CD4-positive, alpha-beta T cell treated with Interleukin-15 for 1 hour (primary cell): ENCODE measurements at regions not wholly inside any gene's neighbourhood (a gene's known extent, or its start where the extent isn't known, plus 50 kb on each side); places are given as distances from the start of the nearest gene placed in this dataset.

Source experiments
- DNase-seq: peaks from one replicate; pipeline ENCODE4 v3.0.0-alpha.2; 2020

GRCh38 chr10:94194256-94194655, 168.5 kb downstream of the NOC3L start:
- no peak for DNase-seq

DNA sequence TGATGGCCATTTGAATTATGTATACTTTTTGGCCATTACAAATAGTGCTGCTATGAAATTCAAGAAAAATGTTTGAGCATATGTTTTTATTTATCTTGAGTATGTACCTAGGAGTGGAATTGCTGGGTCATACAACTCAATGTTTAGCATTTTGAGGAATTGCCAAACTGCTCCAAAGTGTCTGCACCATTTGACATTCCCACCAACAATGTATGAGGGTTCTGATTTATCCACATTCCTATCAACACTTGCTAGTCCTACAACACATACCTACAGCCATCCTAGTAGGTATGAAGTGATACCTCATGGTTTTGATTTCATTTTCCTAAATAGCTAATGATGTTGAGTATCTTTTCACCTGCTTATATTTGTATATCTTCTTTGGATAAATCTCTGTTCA, 165.5 kb downstream of the NOC3L start:
- DNase-seq, result no peak

GRCh38 chr10:94198324-94198723, 164.4 kb downstream of the NOC3L start:
- no peak for DNase-seq

DNA sequence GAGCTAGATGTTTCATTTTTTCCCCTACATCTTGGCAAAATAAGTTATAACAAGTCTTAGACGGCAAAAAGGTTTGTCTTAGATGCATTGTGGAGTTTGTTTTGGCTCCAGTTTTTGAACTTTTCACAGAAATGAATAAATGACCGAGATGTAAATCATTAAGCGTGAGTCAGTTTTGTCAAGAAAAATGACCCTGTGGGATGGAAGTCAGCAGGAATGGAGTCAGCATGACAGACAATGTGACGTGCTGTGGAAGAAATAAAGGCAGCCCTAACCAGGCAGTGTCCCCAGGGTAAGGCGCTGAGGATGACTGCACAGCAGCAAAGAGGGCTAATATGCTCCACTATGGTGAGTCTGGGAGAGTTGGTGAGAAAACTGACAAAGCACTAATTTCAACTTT, 163.2 kb downstream of the NOC3L start:
- no peak for DNase-seq

DNA sequence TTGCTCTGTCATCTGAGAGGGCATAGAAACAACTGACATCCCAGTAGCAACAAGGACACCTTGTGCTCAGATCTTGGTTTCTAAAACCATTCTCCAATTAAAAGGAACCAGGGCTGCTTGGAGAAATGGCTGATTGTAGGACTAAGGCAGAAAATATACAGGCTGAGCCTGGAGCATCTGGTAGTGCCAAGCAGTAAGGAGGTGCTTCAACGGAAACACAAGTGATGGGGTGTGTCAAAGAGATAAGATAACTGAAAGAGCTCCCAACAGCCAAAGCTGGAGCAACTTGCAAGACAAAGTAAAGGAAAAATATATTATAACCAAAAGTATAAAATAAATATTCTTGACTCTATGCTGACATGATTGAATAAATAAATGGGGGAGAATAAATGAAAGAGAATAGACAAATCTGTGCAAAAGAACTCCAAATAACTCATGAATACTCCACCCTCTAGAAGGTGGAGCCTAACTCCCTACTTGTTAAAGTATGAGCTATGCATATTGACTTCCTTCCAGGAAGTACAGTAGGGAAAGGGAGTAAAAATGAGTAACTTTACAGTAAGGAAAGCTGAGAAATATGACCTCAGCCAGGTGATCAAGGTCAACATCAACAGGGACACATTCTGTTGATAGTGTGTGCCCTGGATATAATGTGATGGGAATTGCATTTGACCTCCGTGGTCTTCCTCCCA, 162.4 kb downstream of the NOC3L start:
- DNase-seq, result no peak

DNA sequence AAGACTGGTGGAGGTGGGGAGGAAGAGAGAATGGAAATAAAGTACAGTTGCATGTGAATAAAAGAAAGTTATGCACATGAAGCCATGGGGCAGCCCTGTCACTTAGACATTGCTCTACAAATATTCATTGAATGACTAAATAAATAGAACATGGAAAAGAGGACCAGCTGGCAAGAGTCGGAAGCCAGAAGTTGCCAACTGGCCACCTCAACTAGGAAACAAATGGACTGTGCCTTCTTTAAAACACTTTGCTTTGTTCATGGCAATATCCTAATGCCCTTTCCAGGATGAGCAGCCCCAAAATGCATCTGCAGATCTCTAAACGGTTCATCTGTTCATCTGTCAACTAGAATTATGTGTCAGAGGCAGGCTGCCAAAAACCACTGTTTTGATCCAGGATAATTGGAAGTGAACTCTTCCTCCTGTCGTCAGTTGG, 157.3 kb downstream of the NOC3L start:
- no peak for DNase-seq

DNA sequence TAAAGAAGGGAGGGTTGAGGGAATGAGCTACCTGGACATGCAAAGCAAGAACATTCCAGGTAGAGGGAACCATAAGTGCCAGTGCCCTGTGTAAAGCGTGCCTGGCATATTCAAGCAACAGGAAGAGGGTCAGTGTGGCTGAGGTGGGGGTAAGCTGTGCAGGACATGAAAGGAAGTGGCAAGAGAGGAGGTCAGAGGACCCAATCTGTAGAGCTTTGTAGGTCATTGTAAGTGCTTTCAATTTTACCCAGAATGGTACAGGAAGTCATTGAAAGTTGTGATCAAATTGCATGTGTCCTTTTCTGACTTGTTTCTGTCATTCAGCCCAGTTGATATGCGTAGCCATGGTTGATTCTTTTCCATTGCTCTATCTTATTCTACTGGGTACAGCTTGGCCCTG, 156.6 kb downstream of the NOC3L start:
- no peak for DNase-seq

DNA sequence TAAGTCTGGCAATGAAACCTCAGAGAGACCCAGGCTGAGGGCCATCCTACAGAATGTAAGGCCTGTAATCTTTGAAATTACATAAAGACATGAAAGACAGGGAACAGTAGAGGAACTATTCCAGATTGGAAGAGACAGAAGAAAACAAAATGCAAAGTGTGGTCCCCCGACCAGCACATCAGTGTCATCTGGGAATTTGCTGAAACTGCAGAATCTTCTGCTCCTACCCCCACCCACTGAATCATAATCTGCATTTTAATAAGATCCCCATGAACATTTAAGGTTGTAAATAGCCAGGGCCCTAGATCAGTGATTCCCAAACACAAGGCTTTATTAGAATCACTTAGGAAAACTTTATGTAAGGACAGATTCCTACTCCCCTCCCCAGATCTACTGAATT, 154.4 kb downstream of the NOC3L start:
- DNase-seq, result no peak

GRCh38 chr10:94210440-94211168, 152.1 kb downstream of the NOC3L start:
- DNase-seq, result no peak

- DNase-seq, result no peak
Measured at GRCh38 chr10:94211169-94211510, 151.6 kb downstream of the NOC3L start.

GRCh38 chr10:94213001-94213530, 149.7 kb downstream of the NOC3L start:
- no peak for DNase-seq

GRCh38 chr10:94213980-94214379, 148.8 kb downstream of the NOC3L start:
- no peak for DNase-seq

DNA sequence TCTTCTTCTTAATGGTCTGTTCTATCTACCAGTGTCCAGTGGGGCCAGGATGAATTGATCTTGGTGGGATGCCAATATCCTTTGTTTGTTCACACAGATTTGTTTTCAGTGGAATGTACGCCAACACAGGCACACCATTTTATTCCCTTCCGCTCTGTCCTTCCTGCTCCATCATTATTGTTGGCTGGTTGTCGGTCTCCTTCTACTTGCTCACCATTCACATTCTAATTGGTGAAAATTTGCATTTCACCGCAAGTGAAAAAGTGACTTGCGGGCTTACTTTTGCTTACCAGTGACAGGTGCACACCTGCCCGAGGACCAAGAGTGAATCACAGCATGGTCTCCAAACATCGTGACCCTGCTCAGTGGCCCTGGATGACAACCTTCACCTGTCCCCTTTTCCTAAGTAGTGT, 148.3 kb downstream of the NOC3L start:
- DNase-seq, result no peak

GRCh38 chr10:94216201-94216600, 146.5 kb downstream of the NOC3L start:
- DNase-seq, result no peak

DNA sequence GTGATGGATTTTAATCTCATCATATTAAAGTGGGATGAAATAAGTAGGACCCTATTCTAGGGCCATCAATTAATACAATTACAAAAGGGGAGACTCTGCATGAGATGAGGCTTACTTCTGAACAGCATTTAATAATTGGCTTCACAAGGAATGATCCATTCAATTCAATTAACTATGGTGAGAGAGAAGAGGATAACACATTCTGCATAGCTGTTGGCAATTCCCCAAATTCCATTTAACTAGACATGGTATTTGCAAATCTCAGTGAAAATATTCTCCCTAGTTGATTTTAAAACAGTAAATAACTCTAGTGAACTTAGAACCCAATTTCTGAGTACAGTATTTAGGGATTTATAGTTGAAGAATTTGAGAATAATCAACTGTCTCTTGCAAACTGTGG, 145.3 kb downstream of the NOC3L start:
- no peak for DNase-seq

GRCh38 chr10:94218493-94219183, 144.1 kb downstream of the NOC3L start:
- no peak for DNase-seq

DNA sequence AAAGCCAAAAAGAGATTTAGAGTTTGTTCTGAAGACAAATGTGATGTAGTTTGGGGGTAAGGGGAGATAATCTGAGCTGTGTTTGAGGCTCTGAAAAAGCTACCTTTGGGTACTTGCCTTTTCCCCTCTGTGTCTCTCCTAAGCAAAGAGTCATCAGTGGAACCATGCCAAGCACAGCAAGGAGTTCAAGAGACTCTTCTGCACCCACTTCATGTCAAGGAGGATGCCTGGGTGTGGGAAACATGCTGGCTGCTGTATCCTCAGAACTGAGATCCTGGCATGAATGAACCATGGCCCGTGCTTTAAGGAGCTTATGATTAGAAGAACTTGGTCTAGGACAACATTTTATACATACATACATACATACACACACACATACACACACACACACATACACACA, 142.9 kb downstream of the NOC3L start:
- no peak for DNase-seq

GRCh38 chr10:94220717-94221116, 142.0 kb downstream of the NOC3L start:
- DNase-seq, result no peak

DNA sequence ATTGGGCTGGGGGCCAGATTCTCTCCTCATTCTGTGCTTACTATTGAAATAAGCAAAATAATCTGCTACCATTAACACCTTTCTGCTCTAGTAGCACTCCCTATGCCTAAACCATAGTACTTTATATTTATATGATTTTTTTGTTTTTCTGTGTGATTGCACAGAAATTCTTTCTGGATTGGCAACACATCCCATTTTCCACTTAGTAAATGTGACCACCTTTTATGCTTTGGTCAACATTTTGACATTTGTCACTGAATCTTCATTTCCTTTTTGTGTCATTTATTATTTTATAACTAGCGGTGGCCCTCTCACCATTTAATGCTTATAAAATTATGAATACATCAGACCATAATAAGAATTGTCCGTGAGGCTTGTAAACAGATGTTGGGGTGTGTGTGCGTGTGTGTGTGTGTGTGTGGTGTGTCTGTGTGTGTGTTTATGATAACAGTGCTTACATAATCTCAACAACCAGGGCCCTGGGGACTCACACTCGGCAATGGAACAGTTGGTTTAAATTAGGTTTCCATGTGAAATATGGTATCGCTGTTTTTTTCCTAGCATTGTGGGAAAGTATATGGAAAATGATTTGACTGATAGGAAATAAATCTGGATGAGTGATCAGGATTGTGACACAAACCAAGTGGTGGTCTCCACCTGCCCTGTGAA, 138.9 kb downstream of the NOC3L start:
- no peak for DNase-seq

DNA sequence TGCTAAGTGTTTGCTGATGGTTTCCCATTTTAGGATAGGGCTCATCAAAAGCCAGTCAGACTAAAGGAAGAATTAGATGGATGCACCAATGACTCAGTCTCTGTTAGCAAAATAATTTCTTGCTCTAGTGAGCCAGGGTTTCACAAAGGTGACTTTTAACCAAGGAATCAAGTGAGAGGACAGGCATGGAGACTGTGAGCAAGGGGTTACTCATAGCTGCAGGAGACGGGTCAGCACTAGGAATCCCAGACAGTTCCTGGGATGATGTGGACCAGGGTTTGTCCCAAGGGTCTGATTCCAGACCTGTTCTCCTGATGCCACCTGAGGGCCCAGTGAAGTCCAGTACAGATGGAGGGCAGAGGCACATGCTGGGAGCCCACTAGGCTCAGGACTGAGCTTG, 138.1 kb downstream of the NOC3L start:
- no peak for DNase-seq

- no peak for DNase-seq
Measured at GRCh38 chr10:94225589-94225988, 137.2 kb downstream of the NOC3L start.

DNA sequence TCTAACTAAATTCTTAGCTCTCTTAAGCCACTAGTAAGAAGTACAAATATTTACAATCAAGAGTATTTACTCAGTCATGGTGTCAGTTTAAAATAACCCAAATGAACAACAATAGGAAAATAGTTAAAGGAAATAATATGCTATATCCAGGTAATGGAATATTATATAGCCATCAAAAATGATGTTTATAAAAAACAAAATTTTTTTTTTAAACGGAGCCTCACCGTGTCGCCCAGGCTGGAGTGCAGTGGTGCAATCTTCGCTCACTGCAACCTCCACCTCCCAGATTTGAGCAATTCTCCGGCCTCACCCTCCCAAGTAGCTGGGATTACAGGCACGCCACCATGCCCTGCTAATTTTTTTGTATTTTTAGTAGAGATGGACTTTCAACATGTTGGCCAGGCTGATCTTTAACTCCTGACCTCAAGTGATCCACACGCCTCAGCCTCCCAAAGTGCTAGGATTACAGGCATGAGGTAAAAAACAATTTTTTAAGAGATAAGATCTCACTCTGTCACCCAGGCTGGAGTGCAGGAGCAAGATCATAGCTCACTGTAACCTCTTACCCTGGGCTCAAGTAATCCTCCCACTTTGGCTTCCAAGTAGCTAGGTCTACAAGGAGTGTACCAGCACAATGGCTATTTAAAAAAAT, 132.5 kb downstream of the NOC3L start:
- no peak for DNase-seq
